LoVo (cell line): ENCODE measurements at regions not wholly inside any gene's neighbourhood (a gene's known extent, or its start where the extent isn't known, plus 50 kb on each side); places are given as distances from the start of the nearest gene placed in this dataset.
A peak's percentile ranks its signal among the peaks of the same experiment; 100 is the strongest.

ENCODE experiments used
- DNase-seq: peaks from one replicate; pipeline ENCODE4 v3.0.0-alpha.2; 2016; ENCODE audit warnings: low spot score

GRCh38 chr5:124583469-124584350, 162.7 kb downstream of the ZNF608 start:
- DNase-seq, result peak; percentile 70

GRCh38 chr5:124582561-124582840, 163.9 kb downstream of the ZNF608 start:
- DNase-seq, result no peak

- DNase-seq, result no peak
Measured at GRCh38 chr5:124581738-124582560, 164.5 kb downstream of the ZNF608 start.

- no peak for DNase-seq
Measured at GRCh38 chr5:124580925-124581737, 165.3 kb downstream of the ZNF608 start.

GRCh38 chr5:124580512-124580911, 165.9 kb downstream of the ZNF608 start:
- DNase-seq, result no peak

- DNase-seq, result no peak
Measured at GRCh38 chr5:124576848-124577409, 169.5 kb downstream of the ZNF608 start.

- no peak for DNase-seq
Measured at GRCh38 chr5:124575725-124576124, 170.7 kb downstream of the ZNF608 start.

GRCh38 chr5:124574521-124575436, 171.7 kb downstream of the ZNF608 start:
- DNase-seq, result no peak

GRCh38 chr5:124572971-124573370, 173.5 kb downstream of the ZNF608 start:
- no peak for DNase-seq

- no peak for DNase-seq
Measured at GRCh38 chr5:124570285-124571035, 176.0 kb downstream of the ZNF608 start.

- DNase-seq, result no peak
Measured at GRCh38 chr5:124566875-124567450, 179.5 kb downstream of the ZNF608 start.

- no peak for DNase-seq
Measured at GRCh38 chr5:124561451-124561850, 185.0 kb downstream of the ZNF608 start.

- DNase-seq, result no peak
Measured at GRCh38 chr5:124560370-124560769, 186.1 kb downstream of the ZNF608 start.

GRCh38 chr5:124557761-124558160, 188.7 kb downstream of the ZNF608 start:
- no peak for DNase-seq

GRCh38 chr5:124554746-124555578, 191.5 kb downstream of the ZNF608 start:
- no peak for DNase-seq

GRCh38 chr5:124553911-124554310, 192.5 kb downstream of the ZNF608 start:
- DNase-seq, result no peak

- no peak for DNase-seq
Measured at GRCh38 chr5:124552526-124552925, 193.9 kb downstream of the ZNF608 start.

- no peak for DNase-seq
Measured at GRCh38 chr5:124551939-124552279, 194.5 kb downstream of the ZNF608 start.

GRCh38 chr5:124550731-124551130, 195.7 kb downstream of the ZNF608 start:
- DNase-seq, result no peak
